SK-N-SH (cell line): ENCODE measurements at regions not wholly inside any gene's neighbourhood (a gene's known extent, or its start where the extent isn't known, plus 50 kb on each side); places are given as distances from the start of the nearest gene placed in this dataset.

Experiments
- CTCF ChIA-PET: fragments of 300-600, 350-600 bp; formaldehyde crosslinking; extraction: SDS; loops from one replicate; lab custom pipeline; 2021; lab: Yijun Ruan, JAX
- POLR2A ChIA-PET: fragments of 350-600 bp; sonication (Branson Sonifier 250); formaldehyde crosslinking; extraction: SDS; loops from one replicate; lab custom pipeline; 2020; ENCODE audit warnings: antibody characterized with exemption, inconsistent platforms; lab: Yijun Ruan, JAX
- DNase-seq: peaks from one replicate; pipeline ENCODE4 v3.0.0; 2012
- H2AFZ ChIP-seq: fragments of 200-600 bp; sonication (generic); 2 replicates; pipeline ENCODE4 v1.8.1; 2016; ENCODE audit warnings: antibody characterized with exemption, mild to moderate bottlenecking, low read depth
- H3F3A ChIP-seq: fragments of 200-600 bp; sonication (generic); replicated peaks from 2 replicates; pipeline ENCODE3; 2016; ENCODE audit warnings: antibody characterized with exemption, mild to moderate bottlenecking; ENCODE audit not compliant: insufficient read depth
- H3K27ac ChIP-seq, 2 experiments: fragments of 200-500 bp in 1 of 2; fragments of 200-600 bp in 1 of 2; sonication (Bioruptor generic) in 1 of 2; sonication (generic), shearing (Covaris generic) in 1 of 2; 2 replicates each; pipeline versions ENCODE4 v1.5.1 to v1.6.1; 2014 to 2016; ENCODE audit warnings: low read depth in 2 of 2, inconsistent platforms in 1 of 2, low read length in 1 of 2, mild to moderate bottlenecking in 1 of 2, mixed read lengths in 1 of 2
- H3K27me3 ChIP-seq: fragments of 200-600 bp; sonication (generic), shearing (Covaris generic); 2 replicates; pipeline ENCODE4 v1.6.1; 2016; ENCODE audit warnings: mixed run types; ENCODE audit not compliant: insufficient read depth
- H3K36me3 ChIP-seq, 2 experiments: fragments of 200-500 bp in 1 of 2; fragments of 200-600 bp in 1 of 2; sonication (Bioruptor generic) in 1 of 2; sonication (generic) in 1 of 2; replicated peaks in 1 of 2; 2 replicates each; pipeline versions ENCODE3 to v1.5.1; 2014 to 2016; ENCODE audit warnings: low read length in 1 of 2, mild to moderate bottlenecking in 1 of 2; ENCODE audit not compliant: insufficient read depth in 2 of 2, control insufficient read depth in 1 of 2
- H3K4me1 ChIP-seq, 2 experiments: fragments of 200-500 bp in 1 of 2; fragments of 200-600 bp in 1 of 2; sonication (Bioruptor generic) in 1 of 2; sonication (generic), shearing (Covaris generic) in 1 of 2; 2 replicates each; pipeline versions ENCODE4 v1.5.1 to v1.6.1; 2014 to 2016; ENCODE audit warnings: low read depth in 1 of 2, low read length in 1 of 2, mixed run types in 1 of 2; ENCODE audit not compliant: insufficient read depth in 2 of 2, control insufficient read depth in 1 of 2
- H3K4me2 ChIP-seq: fragments of 200-600 bp; sonication (generic), shearing (Covaris generic); 2 replicates; pipeline ENCODE4 v1.6.1; 2017; ENCODE audit warnings: mixed run types
- H3K4me3 ChIP-seq, 2 experiments: fragments of 200-500 bp in 1 of 2; fragments of 200-600 bp in 1 of 2; sonication (Bioruptor generic) in 1 of 2; sonication (generic), shearing (Covaris generic) in 1 of 2; 2 replicates each; pipeline versions ENCODE4 v1.5.1 to v1.8.1; 2014 to 2016; ENCODE audit warnings: low read depth in 2 of 2, inconsistent platforms in 1 of 2, low read length in 1 of 2, mild to moderate bottlenecking in 1 of 2, mixed read lengths in 1 of 2, moderate library complexity in 1 of 2
- H3K79me2 ChIP-seq: fragments of 200-600 bp; sonication (generic); 2 replicates; pipeline ENCODE4 v1.8.1; 2017; ENCODE audit warnings: mild to moderate bottlenecking; ENCODE audit not compliant: insufficient read depth
- H3K9ac ChIP-seq: fragments of 200-600 bp; sonication (generic); 2 replicates; pipeline ENCODE4 v1.6.1; 2017; ENCODE audit warnings: mixed run types
- H3K9me2 ChIP-seq: fragments of 200-600 bp; sonication (generic); 2 replicates; pipeline ENCODE4 v1.6.1; 2017; ENCODE audit warnings: mixed run types
- H3K9me3 ChIP-seq: fragments of 200-600 bp; sonication (generic); 2 replicates; pipeline ENCODE4 v1.6.1; 2017; ENCODE audit warnings: mixed run types, mild to moderate bottlenecking, moderate library complexity
- H4K20me1 ChIP-seq: fragments of 200-600 bp; sonication (generic); 2 replicates; pipeline ENCODE4 v1.6.1; 2017; ENCODE audit warnings: mild to moderate bottlenecking, mixed run types; ENCODE audit not compliant: insufficient read depth
- EP300 ChIP-seq, 2 experiments: IDR thresholded peaks; 2 replicates each; pipeline versions ENCODE4 v1.4.0 to v1.6.1; 2012; ENCODE audit warnings: borderline replicate concordance in 1 of 2, low read depth in 1 of 2, low read length in 1 of 2
- EZH2phosphoT487 ChIP-seq: fragments of 200-600 bp; sonication (generic); IDR thresholded peaks from 2 replicates; pipeline ENCODE4 v1.6.1; 2017; ENCODE audit warnings: low read depth, mixed run types, mild to moderate bottlenecking, antibody characterized with exemption, moderate library complexity, borderline replicate concordance
- FOSL2 ChIP-seq: IDR thresholded peaks from 2 replicates; pipeline ENCODE4 v1.4.0; 2012; ENCODE audit warnings: low read depth, mild to moderate bottlenecking, moderate library complexity, borderline replicate concordance
- FOXJ3 ChIP-seq: sonication (generic); formaldehyde crosslinking; IDR thresholded peaks from 2 replicates; pipeline ENCODE4 v1.5.1; 2020; ENCODE audit warnings: mild to moderate bottlenecking, missing genetic modification reagents
- GABPA ChIP-seq: IDR thresholded peaks from 2 replicates; pipeline ENCODE4 v1.4.0; 2012; ENCODE audit warnings: low read depth, mild to moderate bottlenecking
- GATA2 ChIP-seq: sonication (generic); formaldehyde crosslinking; IDR thresholded peaks from 2 replicates; pipeline ENCODE4 v1.5.0; 2020; ENCODE audit warnings: mild to moderate bottlenecking, missing genetic modification reagents
- JUND ChIP-seq: IDR thresholded peaks from 2 replicates; pipeline ENCODE4 v1.4.0; 2012
- MEF2A ChIP-seq: IDR thresholded peaks from 2 replicates; pipeline ENCODE4 v1.4.0; 2012; ENCODE audit warnings: low read depth, borderline replicate concordance
- NFIC ChIP-seq: IDR thresholded peaks from 2 replicates; pipeline ENCODE4 v1.4.0; 2012; ENCODE audit warnings: borderline replicate concordance
- PBX3 ChIP-seq: IDR thresholded peaks from 2 replicates; pipeline ENCODE4; 2012
- POLR2AphosphoS5 ChIP-seq: IDR thresholded peaks from 2 replicates; pipeline ENCODE4 v1.6.1; 2012; ENCODE audit warnings: low read depth, low read length
- RAD21 ChIP-seq: IDR thresholded peaks from 2 replicates; pipeline ENCODE4 v1.6.1; 2012; ENCODE audit warnings: mild to moderate bottlenecking, low read length
- RCOR1 ChIP-seq: fragments of 150-350 bp; IDR thresholded peaks from 2 replicates; pipeline ENCODE4 v1.6.1; 2017; ENCODE audit warnings: antibody characterized with exemption, low read length
- SIN3A ChIP-seq: IDR thresholded peaks from 2 replicates; pipeline ENCODE4 v1.6.1; 2012; ENCODE audit warnings: low read depth, mild to moderate bottlenecking, low read length, moderate library complexity, borderline replicate concordance
- SMC3 ChIP-seq: IDR thresholded peaks from 2 replicates; pipeline ENCODE4 v1.6.1; 2012; ENCODE audit warnings: low read depth, low read length, improper control_type of control experiment
- TEAD4 ChIP-seq: IDR thresholded peaks from 2 replicates; pipeline ENCODE4 v1.4.0; 2012; ENCODE audit warnings: mild to moderate bottlenecking, borderline replicate concordance; ENCODE audit not compliant: insufficient read depth
- YY1 ChIP-seq: IDR thresholded peaks from 2 replicates; pipeline ENCODE4 v1.4.0; 2012; ENCODE audit warnings: low read depth, mild to moderate bottlenecking
- ZBTB33 ChIP-seq: IDR thresholded peaks from 2 replicates; pipeline ENCODE4 v1.4.0; 2012; ENCODE audit warnings: low read depth, borderline replicate concordance
- WGBS: methylation state at CpG from one replicate; pipeline ENCODE4 v1.1.6; 2017; ENCODE audit warnings: low lambda C conversion rate; 5-methylcytosine and 5-hydroxymethylcytosine counted together

- POLR2A ChIA-PET: no interaction called here
- Histone ChIP-seq H3K9me2 (no peaks in the 10 kb centered on the region), H3K4me2 (no peak overlapping the region), H3K79me2 (no peaks in the 10 kb centered on the region), H3K9me3 (no peaks in the 10 kb centered on the region), H3F3A (no peaks in the 10 kb centered on the region), H2AFZ (no peak overlapping the region), H3K9ac (no peak overlapping the region), H3K36me3 (no peaks in the 10 kb centered on the region), H3K4me1 (no peaks in the 10 kb centered on the region), H3K27me3 (no peaks in the 10 kb centered on the region), H3K4me3 (no peak overlapping the region), H4K20me1 (no peaks in the 10 kb centered on the region), H3K27ac (no peak overlapping the region)
- CTCF ChIA-PET: no interaction called here
- WGBS: 25% methylated on average over 17 of the region's 23 CpGs
- DNase-seq: no peak
- no peak for TF ChIP-seq GABPA
- TF ChIP-seq RCOR1: no peak
- no peak for TF ChIP-seq EP300 (IDR thresholded peaks at IDR 0.05; ENCODE audit: borderline replicate concordance in 1 of 2, low read depth in 1 of 2, low read length in 1 of 2)
- TF ChIP-seq PBX3: no peak
Measured at GRCh38 chr22:49540084-49540912, 287.4 kb downstream of the BRD1 start.

- TF ChIP-seq SIN3A: no peak
- TF ChIP-seq FOSL2: no peak
- no peak for TF ChIP-seq RAD21
- TF ChIP-seq JUND: no peak
- no peak for TF ChIP-seq MEF2A
- TF ChIP-seq SMC3: no peak
- no peak for TF ChIP-seq PBX3
- no peak for TF ChIP-seq RCOR1
- no peak for TF ChIP-seq GATA2
- no peak for TF ChIP-seq NFIC
- TF ChIP-seq EP300 (IDR thresholded peaks at IDR 0.05; ENCODE audit: borderline replicate concordance in 1 of 2, low read depth in 1 of 2, low read length in 1 of 2): no peak
- TF ChIP-seq POLR2AphosphoS5: no peak
- TF ChIP-seq ZBTB33: no peak
- TF ChIP-seq EZH2phosphoT487: no peak
- no peak for TF ChIP-seq FOXJ3 (CRISPR knock-in tag)
- no peak for TF ChIP-seq TEAD4
- TF ChIP-seq YY1: no peak
- H2AFZ ChIP-seq: no peak overlapping the region
- H3K79me2 ChIP-seq: no peaks in the 10 kb centered on the region
- ChIA-PET CTCF (interaction anchor here (0.7 kb wide), 1 partner anchor 18 kb away, joined by 3 read pairs; no protein-coding TSS in a partner anchor), POLR2A (no interaction called here)
- H4K20me1 ChIP-seq: no peaks in the 10 kb centered on the region
- H3K9me3 ChIP-seq: no peaks in the 10 kb centered on the region
- no peaks in the 10 kb centered on the region for H3F3A ChIP-seq
- H3K27me3 ChIP-seq: no peaks in the 10 kb centered on the region; the same call in 1 of the 2 replicates
- no peaks in the 10 kb centered on the region for H3K36me3 ChIP-seq
- H3K27ac ChIP-seq: no peak overlapping the region
- no peak overlapping the region for H3K4me2 ChIP-seq
- 30% methylated on average over 6 of the region's 6 CpGs for WGBS
- no peak overlapping the region for H3K4me3 ChIP-seq
- no peaks in the 10 kb centered on the region for H3K9me2 ChIP-seq
- DNase-seq: no peak
- no peaks in the 10 kb centered on the region for H3K4me1 ChIP-seq
- H3K9ac ChIP-seq: no peak overlapping the region
Measured at GRCh38 chr22:49538006-49538405, 289.7 kb downstream of the BRD1 start.
